ENCODE measurements at regions not wholly inside any gene's neighbourhood (a gene's known extent, or its start where the extent isn't known, plus 50 kb on each side); places are given as distances from the start of the nearest gene placed in this dataset.

- intact Hi-C loops (cut with micrococcal nuclease) = no loop called here
Observed at GRCh38 chr4:177687117-177687516, 244.9 kb upstream of the AGA start.

- intact Hi-C loops (cut with micrococcal nuclease) = no loop called here
Observed at GRCh38 chr4:177692907-177693306, 250.7 kb upstream of the AGA start.

- intact Hi-C loops (cut with micrococcal nuclease) = no loop called here
Observed at GRCh38 chr4:177696438-177696966, 254.3 kb upstream of the AGA start.

- intact Hi-C loops (cut with micrococcal nuclease) = no loop called here
Observed at GRCh38 chr4:177699365-177700213, 257.4 kb upstream of the AGA start.

GRCh38 chr4:177706916-177707315 lies 264.7 kb upstream of the AGA start:
- intact Hi-C loops (cut with micrococcal nuclease) = no loop called here

- intact Hi-C loops (cut with micrococcal nuclease) = no loop called here
Observed at GRCh38 chr4:177713454-177713853, 271.2 kb upstream of the AGA start.

- intact Hi-C loops (cut with micrococcal nuclease) = no loop called here
Observed at GRCh38 chr4:177717407-177717806, 275.2 kb upstream of the AGA start.

GRCh38 chr4:177718514-177718913 lies 276.3 kb upstream of the AGA start:
- intact Hi-C loops (cut with micrococcal nuclease) = no loop called here

- intact Hi-C loops (cut with micrococcal nuclease) = no loop called here
Observed at GRCh38 chr4:177726111-177726510, 283.9 kb upstream of the AGA start.

- intact Hi-C loops (cut with micrococcal nuclease) = no loop called here
Observed at GRCh38 chr4:177728361-177729152, 286.3 kb upstream of the AGA start.

GRCh38 chr4:177729681-177730080 lies 287.4 kb upstream of the AGA start:
- intact Hi-C loops (cut with micrococcal nuclease) = no loop called here

- intact Hi-C loops (cut with micrococcal nuclease) = no loop called here
Observed at GRCh38 chr4:177737387-177737940, 295.2 kb upstream of the AGA start.

GRCh38 chr4:177740563-177740962 lies 298.3 kb upstream of the AGA start:
- intact Hi-C loops (cut with micrococcal nuclease) = no loop called here

GRCh38 chr4:177759729-177760128 lies 317.5 kb upstream of the AGA start:
- intact Hi-C loops (cut with micrococcal nuclease) = loop anchor here (10.0 kb wide), 1 partner anchor 315 kb away; the partner anchor contains the start of gene AGA

GRCh38 chr4:177761692-177762091 lies 319.5 kb upstream of the AGA start:
- intact Hi-C loops (cut with micrococcal nuclease) = no loop called here

- intact Hi-C loops (cut with micrococcal nuclease) = no loop called here
Observed at GRCh38 chr4:177769155-177769554, 326.9 kb upstream of the AGA start.

GRCh38 chr4:177770776-177771175 lies 328.5 kb upstream of the AGA start:
- intact Hi-C loops (cut with micrococcal nuclease) = no loop called here

GRCh38 chr4:177771645-177772044 lies 329.4 kb upstream of the AGA start:
- intact Hi-C loops (cut with micrococcal nuclease) = no loop called here

GRCh38 chr4:177778623-177779022 lies 336.4 kb upstream of the AGA start:
- intact Hi-C loops (cut with micrococcal nuclease) = no loop called here

GRCh38 chr4:177785000-177785399 lies 342.8 kb upstream of the AGA start:
- intact Hi-C loops (cut with micrococcal nuclease) = no loop called here

- intact Hi-C loops (cut with micrococcal nuclease) = no loop called here
Observed at GRCh38 chr4:177789610-177790009, 347.4 kb upstream of the AGA start.

- intact Hi-C loops (cut with micrococcal nuclease) = no loop called here
Observed at GRCh38 chr4:177791188-177791587, 349.0 kb upstream of the AGA start.
